SK-N-SH treated with all-trans-retinoic acid at 6 μM for 48 hours (cell line): ENCODE measurements at regions not wholly inside any gene's neighbourhood (a gene's known extent, or its start where the extent isn't known, plus 50 kb on each side); places are given as distances from the start of the nearest gene placed in this dataset.

Experiments used
- ATAC-seq: fragments of 200-7000 bp; cut with Tn5 transposase; 3 replicates; pipeline ENCODE4 v1.9.1; 2020; ENCODE audit warnings: mild to moderate bottlenecking, moderate library complexity
- ARNTL ChIP-seq: fragments of 450-650 bp; formaldehyde crosslinking; IDR thresholded peaks from 2 replicates; pipeline ENCODE4 v1.5.0; 2020; ENCODE audit warnings: low read depth, mild to moderate bottlenecking, moderate library complexity, borderline replicate concordance
- BACH2 ChIP-seq: fragments of 250-450 bp; sonication (Bioruptor Pico); IDR thresholded peaks from 2 replicates; pipeline ENCODE4 v1.9.0; 2021; ENCODE audit warnings: mild to moderate bottlenecking, borderline replicate concordance
- CREB5 ChIP-seq: fragments of 250-450 bp; sonication (Bioruptor Pico); IDR thresholded peaks from 2 replicates; pipeline ENCODE4 v1.5.1; 2020; ENCODE audit warnings: low read depth, mild to moderate bottlenecking, moderate library complexity
- CSDC2 ChIP-seq: fragments of 250-450 bp; sonication (Bioruptor Pico); IDR thresholded peaks from 2 replicates; pipeline ENCODE4 v1.5.0; 2020; ENCODE audit warnings: mild to moderate bottlenecking, moderate library complexity
- CSRNP3 ChIP-seq: fragments of 250-450 bp; sonication (Bioruptor Pico); IDR thresholded peaks from 2 replicates; pipeline ENCODE4 v1.5.1; 2021; ENCODE audit warnings: mild to moderate bottlenecking, moderate library complexity
- ESRRG ChIP-seq: fragments of 250-450 bp; sonication (Bioruptor Pico); IDR thresholded peaks from 2 replicates; pipeline ENCODE4 v1.6.1; 2021; ENCODE audit warnings: mild to moderate bottlenecking
- GLIS3 ChIP-seq: fragments of 250-450 bp; sonication (Bioruptor Pico); IDR thresholded peaks from 2 replicates; pipeline ENCODE4 v1.5.0; 2020; ENCODE audit warnings: mild to moderate bottlenecking, moderate library complexity
- ISL1 ChIP-seq: fragments of 250-450 bp; sonication (Bioruptor Pico); IDR thresholded peaks from 2 replicates; pipeline ENCODE4 v2.1.2; 2022; ENCODE audit warnings: mild to moderate bottlenecking, moderate library complexity
- OSR1 ChIP-seq: fragments of 250-450 bp; sonication (Bioruptor Pico); IDR thresholded peaks from 2 replicates; pipeline ENCODE4 v1.8.0; 2022; ENCODE audit warnings: moderate library complexity, mild to moderate bottlenecking, inconsistent platforms
- PPARA ChIP-seq: fragments of 250-450 bp; sonication (Bioruptor Pico); IDR thresholded peaks from 2 replicates; pipeline ENCODE4 v1.5.0; 2020; ENCODE audit warnings: mild to moderate bottlenecking, borderline replicate concordance
- RARB ChIP-seq: fragments of 250-450 bp; sonication (Bioruptor Pico); IDR thresholded peaks from 2 replicates; pipeline ENCODE4 v1.8.0; 2021; ENCODE audit warnings: mild to moderate bottlenecking, moderate library complexity
- SNAI2 ChIP-seq: fragments of 250-450 bp; sonication (Bioruptor Pico); IDR thresholded peaks from 2 replicates; pipeline ENCODE4 v1.5.0; 2020; ENCODE audit warnings: mild to moderate bottlenecking, moderate library complexity
- TCF4 ChIP-seq: fragments of 250-450 bp; sonication (Bioruptor Pico); IDR thresholded peaks from 2 replicates; pipeline ENCODE4 v1.8.0; 2021; ENCODE audit warnings: mild to moderate bottlenecking, moderate library complexity, borderline replicate concordance
- TOX ChIP-seq: fragments of 250-450 bp; sonication (Bioruptor Pico); IDR thresholded peaks from 2 replicates; pipeline ENCODE4 v1.8.0; 2021; ENCODE audit warnings: mild to moderate bottlenecking, moderate library complexity, borderline replicate concordance
- ZFP3 ChIP-seq: fragments of 250-450 bp; sonication (Bioruptor Pico); IDR thresholded peaks from 2 replicates; pipeline ENCODE4 v1.5.0; 2020; ENCODE audit warnings: mild to moderate bottlenecking, moderate library complexity
- ZFP30 ChIP-seq: fragments of 450-650 bp; formaldehyde crosslinking; IDR thresholded peaks from 2 replicates; pipeline ENCODE4 v1.5.0; 2022; ENCODE audit warnings: mild to moderate bottlenecking, moderate library complexity
- ZNF565 ChIP-seq: fragments of 450-650 bp; formaldehyde crosslinking; conservative IDR thresholded peaks from 2 replicates; pipeline ENCODE4 v1.5.0; 2020; ENCODE audit warnings: low read depth, mild to moderate bottlenecking, moderate library complexity
- ZNF70 ChIP-seq: fragments of 450-650 bp; formaldehyde crosslinking; IDR thresholded peaks from 2 replicates; pipeline ENCODE4 v1.5.0; 2020; ENCODE audit warnings: mild to moderate bottlenecking, moderate library complexity
- TF ChIP-seq, protein P1 (sequence below): fragments of 250-450 bp; sonication (Bioruptor Pico); IDR thresholded peaks from 2 replicates; pipeline ENCODE4 v1.8.0; 2021; ENCODE audit warnings: low read depth, mild to moderate bottlenecking, moderate library complexity, borderline replicate concordance

- TF ChIP-seq CSRNP3 (CRISPR knock-in tag) (no peak), CREB5 (CRISPR knock-in tag) (no peak), OSR1 (CRISPR knock-in tag) (no peak), ARNTL (no peak), CSDC2 (no peak), SNAI2 (CRISPR knock-in tag) (no peak), TCF4 (CRISPR knock-in tag) (no peak), PPARA (CRISPR knock-in tag) (no peak)
Observed at GRCh38 chr9:7328453-7328852, 471.1 kb downstream of the DMAC1 start (continued).

GRCh38 chr9:7325995-7326394, 473.6 kb downstream of the DMAC1 start:
- ATAC-seq: peak; percentile 85
- TF ChIP-seq GLIS3 (no peak), ISL1 (peak; percentile 92), ZNF565 (CRISPR knock-in tag) (no peak), ZFP30 (CRISPR knock-in tag) (no peak), CREB5 (CRISPR knock-in tag) (no peak)

DNA sequence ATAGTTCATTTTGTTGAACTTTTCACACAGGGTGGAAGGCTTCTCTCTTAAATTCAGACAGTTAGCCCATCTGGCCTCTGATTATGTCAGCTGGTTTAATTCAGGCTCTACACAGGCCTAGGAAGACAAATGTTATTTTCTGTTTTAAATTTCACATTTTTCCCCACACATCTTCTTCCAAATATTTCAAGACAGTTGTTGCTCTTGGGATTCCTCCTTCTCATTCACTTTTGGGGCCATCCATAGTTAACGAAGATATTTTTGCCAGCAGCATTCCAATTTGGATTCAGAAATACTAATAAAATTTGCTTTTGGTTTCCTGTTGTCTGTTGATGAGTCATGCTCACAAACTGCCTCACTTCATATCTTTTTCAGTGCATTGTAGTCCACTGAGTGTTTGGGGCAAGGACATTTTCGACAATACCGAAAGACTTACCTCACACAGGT, 475.4 kb downstream of the DMAC1 start:
- TF ChIP-seq ISL1: no peak
- TF ChIP-seq CREB5 (CRISPR knock-in tag): no peak
- TF ChIP-seq ESRRG: no peak
- no peak for TF ChIP-seq GLIS3
- TF ChIP-seq OSR1 (CRISPR knock-in tag): no peak
- TF ChIP-seq ZFP3 (CRISPR knock-in tag): no peak
- TF ChIP-seq TCF4 (CRISPR knock-in tag): no peak
- no peak for TF ChIP-seq ARNTL
- TF ChIP-seq TOX (CRISPR knock-in tag): no peak
- TF ChIP-seq, protein P1, sequence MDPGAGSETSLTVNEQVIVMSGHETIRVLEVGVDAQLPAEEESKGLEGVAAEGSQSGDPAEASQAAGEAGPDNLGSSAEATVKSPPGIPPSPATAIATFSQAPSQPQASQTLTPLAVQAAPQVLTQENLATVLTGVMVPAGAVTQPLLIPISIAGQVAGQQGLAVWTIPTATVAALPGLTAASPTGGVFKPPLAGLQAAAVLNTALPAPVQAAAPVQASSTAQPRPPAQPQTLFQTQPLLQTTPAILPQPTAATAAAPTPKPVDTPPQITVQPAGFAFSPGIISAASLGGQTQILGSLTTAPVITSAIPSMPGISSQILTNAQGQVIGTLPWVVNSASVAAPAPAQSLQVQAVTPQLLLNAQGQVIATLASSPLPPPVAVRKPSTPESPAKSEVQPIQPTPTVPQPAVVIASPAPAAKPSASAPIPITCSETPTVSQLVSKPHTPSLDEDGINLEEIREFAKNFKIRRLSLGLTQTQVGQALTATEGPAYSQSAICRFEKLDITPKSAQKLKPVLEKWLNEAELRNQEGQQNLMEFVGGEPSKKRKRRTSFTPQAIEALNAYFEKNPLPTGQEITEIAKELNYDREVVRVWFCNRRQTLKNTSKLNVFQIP (CRISPR knock-in tag): no peak
- ATAC-seq: no peak

- TF ChIP-seq CSRNP3 (CRISPR knock-in tag): no peak
- TF ChIP-seq ZNF565 (CRISPR knock-in tag): no peak
- TF ChIP-seq TCF4 (CRISPR knock-in tag): no peak
- no peak for TF ChIP-seq SNAI2 (CRISPR knock-in tag)
- no peak for TF ChIP-seq TOX (CRISPR knock-in tag)
- no peak for TF ChIP-seq ISL1
- TF ChIP-seq, protein P1 (CRISPR knock-in tag): no peak
- TF ChIP-seq RARB (CRISPR knock-in tag): no peak
- no peak for TF ChIP-seq PPARA (CRISPR knock-in tag)
- TF ChIP-seq BACH2 (CRISPR knock-in tag): no peak
- no peak for TF ChIP-seq ZNF70 (CRISPR knock-in tag)
- no peak for ATAC-seq
Observed at GRCh38 chr9:7320841-7321240, 478.7 kb downstream of the DMAC1 start.
